Neural cell (in vitro differentiated cells): ENCODE measurements at regions not wholly inside any gene's neighbourhood (a gene's known extent, or its start where the extent isn't known, plus 50 kb on each side); places are given as distances from the start of the nearest gene placed in this dataset.

Experiments used
- H2AFZ ChIP-seq: fragments of 200-600, 300-800 bp; sonication (generic), shearing (Covaris generic); 2 replicates; pipeline ENCODE4 v1.6.0; 2014; ENCODE audit warnings: low read depth, mild to moderate bottlenecking, antibody characterized with exemption, low read length, moderate library complexity
- H3F3A ChIP-seq: fragments of 200-600 bp; shearing (Covaris generic); 2 replicates; pipeline ENCODE4 v1.6.1; 2016; ENCODE audit warnings: mild to moderate bottlenecking, moderate library complexity, mixed read lengths, antibody characterized with exemption, low read length; ENCODE audit not compliant: insufficient read depth, poor library complexity, severe bottlenecking
- H3K27ac ChIP-seq: fragments of 200-600, 300-800 bp; sonication (generic), shearing (Covaris generic); 2 replicates; pipeline ENCODE4 v1.5.1; 2014; ENCODE audit warnings: mild to moderate bottlenecking, low read length, moderate library complexity
- H3K27me3 ChIP-seq: fragments of 300-800, 200-600 bp; sonication (generic), shearing (Covaris generic); 2 replicates; pipeline ENCODE4 v1.6.0; 2014; ENCODE audit warnings: mild to moderate bottlenecking, low read depth, low read length, moderate library complexity; ENCODE audit not compliant: insufficient read depth
- H3K36me3 ChIP-seq: fragments of 300-800, 200-600 bp; sonication (generic), shearing (Covaris generic); 2 replicates; pipeline ENCODE4 v1.5.1; 2014; ENCODE audit warnings: mild to moderate bottlenecking, antibody characterized with exemption, low read length, moderate library complexity; ENCODE audit not compliant: insufficient read depth
- H3K4me2 ChIP-seq: fragments of 300-800, 200-600 bp; sonication (generic), shearing (Covaris generic); 2 replicates; pipeline ENCODE4 v1.6.0; 2014; ENCODE audit warnings: mild to moderate bottlenecking, low read length
- H3K4me3 ChIP-seq: fragments of 300-800, 200-600 bp; sonication (generic), shearing (Covaris generic); 2 replicates; pipeline ENCODE4 v1.5.1; 2014; ENCODE audit warnings: mild to moderate bottlenecking, low read length, moderate library complexity
- H3K79me2 ChIP-seq: fragments of 200-600 bp; shearing (Covaris generic); replicated peaks from 2 replicates; pipeline ENCODE4 v1.6.0; 2014; ENCODE audit warnings: mild to moderate bottlenecking, low read length, moderate library complexity; ENCODE audit not compliant: insufficient read depth
- H3K9ac ChIP-seq: fragments of 300-800, 200-600 bp; sonication (generic), shearing (Covaris generic); 2 replicates; pipeline ENCODE4 v1.6.1; 2016; ENCODE audit warnings: mild to moderate bottlenecking, low read length, mixed read lengths
- H3K9me2 ChIP-seq: fragments of 200-600 bp; shearing (Covaris generic); 2 replicates; pipeline ENCODE4 v1.6.1; 2016; ENCODE audit warnings: mild to moderate bottlenecking, low read length, mixed read lengths; ENCODE audit not compliant: insufficient read depth
- H3K9me3 ChIP-seq: fragments of 200-600, 300-800 bp; sonication (generic), shearing (Covaris generic); 2 replicates; pipeline ENCODE4 v1.6.1; 2016; ENCODE audit warnings: mild to moderate bottlenecking, mixed run types, low read length, moderate library complexity, mixed read lengths
- H4K20me1 ChIP-seq: fragments of 200-600 bp; shearing (Covaris generic); 2 replicates; pipeline ENCODE4 v1.6.1; 2016; ENCODE audit warnings: mild to moderate bottlenecking, mixed run types; ENCODE audit not compliant: insufficient read depth
- EP300 ChIP-seq: fragments of 450-650 bp; conservative IDR thresholded peaks from 2 replicates; pipeline ENCODE4 v1.6.1; 2014; ENCODE audit warnings: antibody characterized with exemption, mild to moderate bottlenecking, moderate library complexity; ENCODE audit not compliant: poor library complexity, severe bottlenecking
- EZH2 ChIP-seq: fragments of 200-600, 300-800 bp; shearing (Covaris generic), sonication (generic); IDR thresholded peaks from 2 replicates; pipeline ENCODE4 v1.6.1; 2014; ENCODE audit warnings: antibody characterized with exemption, low read length, borderline replicate concordance, mild to moderate bottlenecking; ENCODE audit not compliant: insufficient read depth, poor library complexity, severe bottlenecking
- MXI1 ChIP-seq: fragments of 450-650 bp; conservative IDR thresholded peaks from 2 replicates; pipeline ENCODE4 v1.6.1; 2014; ENCODE audit warnings: antibody characterized with exemption, mild to moderate bottlenecking; ENCODE audit not compliant: poor library complexity, severe bottlenecking
- POLR2AphosphoS5 ChIP-seq: IDR thresholded peaks from 2 replicates; pipeline ENCODE4 v1.6.1; 2012
- RAD21 ChIP-seq: fragments of 450-650 bp; conservative IDR thresholded peaks from 2 replicates; pipeline ENCODE4 v1.6.1; 2014; ENCODE audit warnings: antibody characterized with exemption, mild to moderate bottlenecking, moderate library complexity
- SMC3 ChIP-seq: fragments of 450-650 bp; conservative IDR thresholded peaks from 2 replicates; pipeline ENCODE4 v1.6.1; 2014; ENCODE audit warnings: antibody characterized with exemption, mild to moderate bottlenecking, moderate library complexity; ENCODE audit not compliant: poor library complexity
- TAF1 ChIP-seq: IDR thresholded peaks from 2 replicates; pipeline ENCODE4 v1.6.1; 2012; ENCODE audit warnings: low read depth
- TF ChIP-seq, protein P1 (sequence below): fragments of 450-650 bp; IDR thresholded peaks from 2 replicates; pipeline ENCODE4 v1.5.1; 2014; ENCODE audit warnings: antibody characterized with exemption, mild to moderate bottlenecking, moderate library complexity; ENCODE audit not compliant: poor library complexity, severe bottlenecking
- TF ChIP-seq, protein P2 (sequence below): IDR thresholded peaks from 2 replicates; pipeline ENCODE4 v1.6.1; 2012; ENCODE audit warnings: borderline replicate concordance

GRCh38 chr2:128867936-128868636 lies 549.4 kb upstream of the HS6ST1 start:
- no peak for TF ChIP-seq MXI1
- TF ChIP-seq TAF1 = no peak
- TF ChIP-seq RAD21 = no peak
- no peak for TF ChIP-seq SMC3
- no peak for TF ChIP-seq EZH2
- TF ChIP-seq POLR2AphosphoS5 = no peak
- TF ChIP-seq, protein P1, sequence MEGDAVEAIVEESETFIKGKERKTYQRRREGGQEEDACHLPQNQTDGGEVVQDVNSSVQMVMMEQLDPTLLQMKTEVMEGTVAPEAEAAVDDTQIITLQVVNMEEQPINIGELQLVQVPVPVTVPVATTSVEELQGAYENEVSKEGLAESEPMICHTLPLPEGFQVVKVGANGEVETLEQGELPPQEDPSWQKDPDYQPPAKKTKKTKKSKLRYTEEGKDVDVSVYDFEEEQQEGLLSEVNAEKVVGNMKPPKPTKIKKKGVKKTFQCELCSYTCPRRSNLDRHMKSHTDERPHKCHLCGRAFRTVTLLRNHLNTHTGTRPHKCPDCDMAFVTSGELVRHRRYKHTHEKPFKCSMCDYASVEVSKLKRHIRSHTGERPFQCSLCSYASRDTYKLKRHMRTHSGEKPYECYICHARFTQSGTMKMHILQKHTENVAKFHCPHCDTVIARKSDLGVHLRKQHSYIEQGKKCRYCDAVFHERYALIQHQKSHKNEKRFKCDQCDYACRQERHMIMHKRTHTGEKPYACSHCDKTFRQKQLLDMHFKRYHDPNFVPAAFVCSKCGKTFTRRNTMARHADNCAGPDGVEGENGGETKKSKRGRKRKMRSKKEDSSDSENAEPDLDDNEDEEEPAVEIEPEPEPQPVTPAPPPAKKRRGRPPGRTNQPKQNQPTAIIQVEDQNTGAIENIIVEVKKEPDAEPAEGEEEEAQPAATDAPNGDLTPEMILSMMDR = no peak
- TF ChIP-seq, protein P2, sequence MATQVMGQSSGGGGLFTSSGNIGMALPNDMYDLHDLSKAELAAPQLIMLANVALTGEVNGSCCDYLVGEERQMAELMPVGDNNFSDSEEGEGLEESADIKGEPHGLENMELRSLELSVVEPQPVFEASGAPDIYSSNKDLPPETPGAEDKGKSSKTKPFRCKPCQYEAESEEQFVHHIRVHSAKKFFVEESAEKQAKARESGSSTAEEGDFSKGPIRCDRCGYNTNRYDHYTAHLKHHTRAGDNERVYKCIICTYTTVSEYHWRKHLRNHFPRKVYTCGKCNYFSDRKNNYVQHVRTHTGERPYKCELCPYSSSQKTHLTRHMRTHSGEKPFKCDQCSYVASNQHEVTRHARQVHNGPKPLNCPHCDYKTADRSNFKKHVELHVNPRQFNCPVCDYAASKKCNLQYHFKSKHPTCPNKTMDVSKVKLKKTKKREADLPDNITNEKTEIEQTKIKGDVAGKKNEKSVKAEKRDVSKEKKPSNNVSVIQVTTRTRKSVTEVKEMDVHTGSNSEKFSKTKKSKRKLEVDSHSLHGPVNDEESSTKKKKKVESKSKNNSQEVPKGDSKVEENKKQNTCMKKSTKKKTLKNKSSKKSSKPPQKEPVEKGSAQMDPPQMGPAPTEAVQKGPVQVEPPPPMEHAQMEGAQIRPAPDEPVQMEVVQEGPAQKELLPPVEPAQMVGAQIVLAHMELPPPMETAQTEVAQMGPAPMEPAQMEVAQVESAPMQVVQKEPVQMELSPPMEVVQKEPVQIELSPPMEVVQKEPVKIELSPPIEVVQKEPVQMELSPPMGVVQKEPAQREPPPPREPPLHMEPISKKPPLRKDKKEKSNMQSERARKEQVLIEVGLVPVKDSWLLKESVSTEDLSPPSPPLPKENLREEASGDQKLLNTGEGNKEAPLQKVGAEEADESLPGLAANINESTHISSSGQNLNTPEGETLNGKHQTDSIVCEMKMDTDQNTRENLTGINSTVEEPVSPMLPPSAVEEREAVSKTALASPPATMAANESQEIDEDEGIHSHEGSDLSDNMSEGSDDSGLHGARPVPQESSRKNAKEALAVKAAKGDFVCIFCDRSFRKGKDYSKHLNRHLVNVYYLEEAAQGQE = no peak
- no peak for TF ChIP-seq EP300
- H3K9me2 ChIP-seq = no peaks in the 10 kb centered on the region

GRCh38 chr2:128868686-128869551 lies 550.3 kb upstream of the HS6ST1 start:
- Histone ChIP-seq H3K9me3 (no peaks in the 10 kb centered on the region), H3K4me2 (no peak overlapping the region), H3K27me3 (no peaks in the 10 kb centered on the region), H4K20me1 (no peaks in the 10 kb centered on the region), H3K9ac (no peak overlapping the region), H3F3A (no peaks in the 10 kb centered on the region), H3K79me2 (no peaks in the 10 kb centered on the region), H3K36me3 (no peaks in the 10 kb centered on the region), H2AFZ (no peak overlapping the region), H3K9me2 (no peaks in the 10 kb centered on the region), H3K27ac (no peak overlapping the region), H3K4me3 (no peak overlapping the region)
- TF ChIP-seq, protein P2 = no peak
- TF ChIP-seq RAD21 = no peak
- TF ChIP-seq, protein P1 = no peak

More at GRCh38 chr2:128867936-128868636, 549.4 kb upstream of the HS6ST1 start:
- no peaks in the 10 kb centered on the region for H3K27me3 ChIP-seq
- H3K4me3 ChIP-seq = no peak overlapping the region
- no peaks in the 10 kb centered on the region for H4K20me1 ChIP-seq
- H3F3A ChIP-seq = no peaks in the 10 kb centered on the region
- H3K4me2 ChIP-seq = no peak overlapping the region
- no peaks in the 10 kb centered on the region for H3K9me3 ChIP-seq
- no peaks in the 10 kb centered on the region for H3K36me3 ChIP-seq
- no peak overlapping the region for H2AFZ ChIP-seq
- H3K27ac ChIP-seq = no peak overlapping the region
- H3K79me2 ChIP-seq = no peaks in the 10 kb centered on the region
- no peak overlapping the region for H3K9ac ChIP-seq
